ENCODE measurements at regions not wholly inside any gene's neighbourhood (a gene's known extent, or its start where the extent isn't known, plus 50 kb on each side); places are given as distances from the start of the nearest gene placed in this dataset.

DNA sequence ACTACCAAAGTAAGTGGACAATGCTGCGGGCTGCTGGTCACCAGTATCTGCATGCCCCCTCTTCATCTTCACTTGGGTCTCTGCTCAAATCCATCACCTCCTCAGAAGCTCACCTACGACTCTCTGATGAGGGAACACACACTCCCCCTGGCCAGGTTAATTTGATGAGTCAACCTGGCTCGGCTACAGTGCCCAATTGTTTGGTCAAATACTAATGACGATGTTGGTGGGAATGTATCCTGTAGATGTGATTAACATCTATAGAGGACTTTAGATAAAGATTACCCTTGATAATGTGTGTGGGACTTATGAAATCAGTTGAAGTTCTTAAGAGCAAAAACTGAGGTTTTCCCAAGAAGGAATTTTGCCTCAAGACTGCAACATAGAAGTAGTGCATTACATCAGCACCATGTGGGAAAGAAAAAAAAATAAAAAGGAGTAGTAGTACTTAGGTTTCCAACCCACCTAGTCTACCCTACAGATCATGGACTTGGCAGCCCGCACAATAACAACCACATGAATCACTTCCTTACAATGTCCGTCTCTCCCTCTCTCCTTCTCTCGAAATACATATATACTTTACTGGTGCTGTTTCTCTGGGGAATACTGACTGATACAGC, 467.3 kb downstream of the DNAH5 start:
- no peak for DNase-seq (ENCODE audit: low read depth)

DNA sequence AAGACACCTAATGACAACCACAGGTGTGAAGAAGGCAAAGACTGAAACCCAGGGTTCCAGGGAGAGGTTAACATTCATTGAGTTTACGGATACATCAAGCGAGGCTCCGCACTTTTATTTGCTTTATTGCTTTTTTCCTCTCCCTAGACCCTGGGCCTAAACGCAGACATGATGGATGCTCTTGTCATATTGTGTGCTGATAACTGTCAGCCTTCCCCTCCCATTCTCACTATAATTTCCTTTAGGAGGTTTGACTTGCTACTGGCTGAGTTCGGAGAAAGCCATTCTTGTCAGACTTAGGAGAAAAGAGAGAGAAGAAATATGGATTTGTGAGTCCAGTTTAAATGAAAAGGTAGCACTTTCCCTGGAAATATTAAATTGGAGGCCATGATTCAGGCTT, 471.6 kb downstream of the DNAH5 start:
- DNase-seq (ENCODE audit: low read depth) = no peak

DNA sequence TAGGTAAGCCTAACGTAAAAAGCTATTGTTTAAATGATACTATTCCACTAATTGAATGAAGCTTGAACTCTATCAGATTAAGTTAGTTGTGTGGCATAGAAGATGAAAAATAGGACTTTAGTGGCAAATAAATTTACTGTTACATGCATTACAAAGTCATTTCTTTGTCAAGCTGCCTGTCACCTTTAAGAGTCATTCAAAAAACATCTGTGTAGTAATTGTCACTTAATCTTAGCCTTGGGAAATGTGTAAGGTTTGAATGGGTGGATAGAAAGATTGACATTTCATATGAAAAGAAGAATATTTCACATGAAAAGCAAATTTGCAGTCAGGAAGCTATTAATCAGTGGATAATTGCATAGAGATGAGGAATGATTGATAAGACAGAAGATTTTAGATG, 473.5 kb downstream of the DNAH5 start:
- no peak for DNase-seq (ENCODE audit: low read depth)

GRCh38 chr5:13470263-13470662, 474.2 kb downstream of the DNAH5 start:
- no peak for DNase-seq (ENCODE audit: low read depth)

GRCh38 chr5:13464532-13465193, 479.8 kb downstream of the DNAH5 start:
- no peak for DNase-seq (ENCODE audit: low read depth)

DNA sequence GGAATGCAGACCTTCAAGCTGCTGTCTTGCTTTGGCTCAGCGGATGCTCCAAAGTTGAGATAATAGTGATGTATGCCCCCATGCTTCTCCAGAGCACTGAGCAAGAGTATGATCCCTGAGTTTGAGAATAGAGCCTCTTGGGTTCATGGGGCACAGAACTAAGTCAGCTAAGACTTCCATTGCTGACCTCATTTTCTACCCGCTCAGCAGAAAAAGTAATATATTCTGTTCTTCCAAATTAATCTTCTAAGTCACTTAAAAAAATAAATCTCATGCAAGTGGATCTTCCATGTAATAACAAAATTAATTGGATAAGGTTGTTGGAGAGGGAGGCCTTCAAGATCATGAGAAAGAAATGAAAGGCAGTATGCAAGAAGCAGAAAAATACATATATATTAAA, 483.9 kb downstream of the DNAH5 start:
- DNase-seq (ENCODE audit: low read depth) = no peak

- DNase-seq (ENCODE audit: low read depth) = no peak
Measured at GRCh38 chr5:13454050-13454449, 490.4 kb downstream of the DNAH5 start.

DNA sequence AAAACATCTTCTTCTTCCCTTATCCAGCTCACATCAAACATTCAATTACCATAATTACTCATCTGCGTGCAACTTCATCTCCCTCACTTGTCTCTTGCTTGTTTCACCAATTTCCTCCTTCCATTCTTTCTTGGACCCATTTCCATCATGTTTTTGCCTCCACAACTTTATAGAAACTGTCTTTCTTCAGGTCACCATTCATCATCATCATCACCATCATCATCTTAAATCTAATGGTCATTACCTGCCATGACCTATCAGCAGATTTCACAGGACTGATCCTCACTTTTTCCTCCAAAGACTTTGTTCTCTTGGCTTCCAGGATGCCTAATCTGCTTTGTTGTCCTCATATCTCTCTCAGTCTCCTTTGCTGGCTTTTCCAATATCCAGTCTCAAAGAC, 495.6 kb downstream of the DNAH5 start:
- no peak for DNase-seq (ENCODE audit: low read depth)

- no peak for DNase-seq (ENCODE audit: low read depth)
Measured at GRCh38 chr5:13439430-13439829, 505.1 kb downstream of the DNAH5 start.

DNA sequence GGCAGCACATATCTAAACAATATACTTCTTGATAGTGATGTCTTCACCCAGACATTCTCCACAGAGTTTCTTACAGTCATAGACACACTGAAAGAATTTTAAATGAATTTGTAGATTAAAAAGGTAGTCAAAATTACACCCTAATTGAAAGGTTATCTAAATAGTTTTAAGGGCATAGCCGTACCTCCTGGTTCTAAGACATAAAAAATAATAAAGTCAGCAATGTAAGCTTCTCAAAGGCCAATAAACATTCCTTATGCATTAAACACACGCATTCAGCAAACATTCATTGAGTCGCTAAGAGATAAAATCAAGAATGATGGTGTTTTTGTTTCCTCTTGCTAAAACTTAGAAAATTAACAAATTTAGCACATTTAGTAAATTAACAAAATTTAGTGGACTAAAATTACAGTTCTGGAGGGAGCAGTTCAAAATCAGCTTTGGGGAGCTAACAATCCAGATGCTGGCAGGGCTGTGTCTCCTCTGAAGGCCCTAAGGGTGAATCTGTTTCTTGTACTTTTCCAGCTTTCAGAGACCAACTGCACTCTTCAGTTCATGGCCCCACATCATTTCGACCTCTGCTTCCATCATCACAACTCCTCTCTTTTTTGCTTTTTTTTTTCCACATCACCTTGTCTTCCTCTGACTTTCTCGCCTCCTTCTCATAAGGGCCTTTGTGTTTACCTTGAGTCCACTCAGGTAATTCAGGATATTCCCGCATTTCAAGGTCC, 516.5 kb downstream of the DNAH5 start:
- no peak for DNase-seq (ENCODE audit: low read depth)

DNA sequence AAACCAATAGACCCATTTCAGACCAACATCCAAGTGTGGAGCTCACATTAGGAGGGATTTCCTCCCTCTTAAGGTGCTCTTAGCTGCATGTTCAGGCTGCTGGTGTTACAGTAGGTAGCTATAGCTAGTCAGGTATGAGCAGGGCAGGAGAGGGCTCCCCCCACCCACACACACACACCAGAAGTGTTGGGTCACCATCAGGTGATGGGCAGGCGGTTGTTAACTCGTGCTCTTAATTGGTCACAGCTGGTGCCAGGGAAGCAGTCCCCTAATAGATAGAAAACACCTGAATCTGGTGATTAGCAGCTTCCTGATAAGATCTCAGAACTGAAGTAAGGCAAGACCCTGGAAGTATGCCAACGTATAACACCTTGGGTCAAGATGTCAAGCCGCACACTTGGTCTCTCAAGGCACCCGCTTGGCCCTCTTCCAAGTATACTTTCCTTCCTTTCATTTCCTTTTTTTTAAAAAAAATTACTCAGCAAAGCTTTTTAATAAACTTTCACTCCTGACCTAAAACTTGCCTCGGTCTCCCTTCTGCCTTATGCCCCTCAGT, 532.4 kb downstream of the DNAH5 start:
- DNase-seq (ENCODE audit: low read depth) = no peak

- DNase-seq (ENCODE audit: low read depth) = no peak
Measured at GRCh38 chr5:13408616-13409015, 535.9 kb downstream of the DNAH5 start.

- no peak for DNase-seq (ENCODE audit: low read depth)
Measured at GRCh38 chr5:13403351-13403750, 541.1 kb downstream of the DNAH5 start.

DNA sequence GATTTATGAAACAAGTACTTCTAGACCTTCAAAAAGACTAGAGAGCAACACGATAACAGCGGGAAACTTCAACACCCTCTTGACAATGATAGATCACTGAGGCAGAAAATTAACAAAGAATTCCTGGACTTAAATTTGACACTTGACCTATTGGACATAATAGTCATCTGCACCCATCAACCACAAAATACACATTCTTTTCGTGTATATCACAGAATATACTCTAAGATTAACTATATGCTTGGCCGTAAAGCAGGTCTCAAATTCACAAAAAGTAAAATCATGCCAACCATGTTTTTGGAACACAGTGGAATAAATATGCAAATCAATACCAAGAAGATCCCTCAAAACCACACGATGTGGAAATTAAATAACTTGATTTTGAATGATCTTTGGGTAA, 559.4 kb downstream of the DNAH5 start:
- DNase-seq (ENCODE audit: low read depth) = no peak

DNA sequence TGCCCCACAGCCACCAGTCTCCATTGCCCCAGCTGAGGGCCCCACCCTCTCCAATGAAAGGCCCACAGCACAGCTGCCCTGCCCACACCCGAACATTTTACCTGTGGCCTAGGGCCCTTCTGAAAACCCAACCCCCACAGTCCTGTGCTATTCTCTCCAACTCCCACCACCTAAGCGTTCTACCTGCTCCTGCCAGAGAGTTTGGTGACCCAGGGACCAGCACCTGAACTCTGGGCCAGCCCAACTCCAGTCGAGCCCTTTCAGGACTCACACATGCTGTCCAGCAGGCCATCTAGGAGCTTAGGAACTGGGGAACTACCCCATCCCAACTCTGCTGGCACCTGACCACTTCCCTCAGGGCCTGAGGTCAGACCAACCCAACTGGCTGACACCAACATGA, 562.3 kb downstream of the DNAH5 start:
- no peak for DNase-seq (ENCODE audit: low read depth)

GRCh38 chr5:13378091-13378490, 566.4 kb downstream of the DNAH5 start:
- no peak for DNase-seq (ENCODE audit: low read depth)

DNA sequence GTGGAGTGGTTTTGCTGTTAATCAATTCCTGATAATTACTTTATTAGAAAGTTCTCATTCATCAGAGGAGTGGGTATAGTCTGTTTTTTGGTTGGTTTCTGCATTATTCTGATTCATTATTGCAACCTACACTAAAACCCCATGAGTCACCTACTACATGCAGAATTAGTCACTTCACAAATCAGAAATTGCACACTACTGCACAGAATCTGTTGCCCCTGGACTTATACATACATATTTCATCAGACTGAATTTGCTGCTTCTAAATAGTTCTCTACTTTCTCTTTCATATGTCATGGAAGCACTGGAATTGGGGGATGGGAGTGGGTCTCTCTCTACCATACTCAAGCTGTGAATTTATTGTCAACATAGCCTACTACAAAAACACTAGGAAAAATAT, 585.1 kb downstream of the DNAH5 start:
- DNase-seq (ENCODE audit: low read depth) = no peak

DNA sequence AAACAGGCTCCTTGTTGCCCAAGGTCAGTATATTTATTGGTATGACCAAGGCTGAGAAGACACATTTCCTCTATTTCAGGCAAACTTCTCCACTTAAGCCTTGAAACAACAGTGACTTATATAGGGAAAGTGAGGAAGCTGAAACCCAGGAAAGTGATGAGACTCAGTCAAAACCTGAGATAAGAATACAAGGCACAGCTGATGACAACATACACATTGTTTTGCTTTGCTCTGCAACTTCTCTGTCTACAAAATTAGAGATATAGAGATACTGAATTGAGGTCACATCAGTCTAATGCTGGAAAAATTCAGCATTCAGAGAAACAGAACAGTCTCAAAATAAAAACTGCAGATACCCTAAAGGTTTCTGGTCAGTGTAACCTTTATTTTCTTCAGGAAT, 586.1 kb downstream of the DNAH5 start:
- DNase-seq (ENCODE audit: low read depth) = no peak

GRCh38 chr5:13357929-13358328, 586.6 kb downstream of the DNAH5 start:
- no peak for DNase-seq (ENCODE audit: low read depth)

GRCh38 chr5:13356226-13356625, 588.3 kb downstream of the DNAH5 start:
- no peak for DNase-seq (ENCODE audit: low read depth)

- no peak for DNase-seq (ENCODE audit: low read depth)
Measured at GRCh38 chr5:13354611-13355010, 589.9 kb downstream of the DNAH5 start.

- no peak for DNase-seq (ENCODE audit: low read depth)
Measured at GRCh38 chr5:13350767-13351166, 593.7 kb downstream of the DNAH5 start.

DNA sequence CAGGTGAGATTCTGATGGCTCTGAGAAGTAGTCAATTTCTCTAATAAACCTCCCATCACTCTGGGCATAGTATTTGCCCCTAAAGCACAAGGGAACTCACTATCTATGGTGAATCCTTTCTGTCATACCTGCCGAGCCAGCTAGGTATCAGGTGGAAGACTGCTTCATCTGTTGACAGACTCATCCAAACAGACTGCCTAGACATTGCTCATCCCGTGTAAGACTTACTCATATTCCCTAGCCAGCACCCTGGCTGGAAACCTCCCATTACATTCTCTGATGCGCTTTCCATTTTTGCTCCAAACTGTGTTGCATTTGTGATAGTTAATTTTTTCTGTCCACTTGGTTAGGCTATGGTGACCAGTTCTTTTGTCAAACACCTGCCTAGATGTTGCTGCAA, 595.9 kb downstream of the DNAH5 start:
- DNase-seq (ENCODE audit: low read depth) = no peak
